CD4-positive, alpha-beta T cell treated with Interferon gamma for 1 hour (primary cell): ENCODE measurements at regions not wholly inside any gene's neighbourhood (a gene's known extent, or its start where the extent isn't known, plus 50 kb on each side); places are given as distances from the start of the nearest gene placed in this dataset.

ENCODE experiments used
- DNase-seq: peaks from one replicate; pipeline ENCODE4 v3.0.0-alpha.2; 2020

GRCh38 chr2:60091894-60092293, 461.6 kb downstream of the BCL11A start:
- DNase-seq = no peak

GRCh38 chr2:60091266-60091665, 462.2 kb downstream of the BCL11A start:
- DNase-seq = no peak

- no peak for DNase-seq
Measured at GRCh38 chr2:60079562-60079961, 473.9 kb downstream of the BCL11A start.

GRCh38 chr2:60075048-60075447, 478.4 kb downstream of the BCL11A start:
- no peak for DNase-seq

DNA sequence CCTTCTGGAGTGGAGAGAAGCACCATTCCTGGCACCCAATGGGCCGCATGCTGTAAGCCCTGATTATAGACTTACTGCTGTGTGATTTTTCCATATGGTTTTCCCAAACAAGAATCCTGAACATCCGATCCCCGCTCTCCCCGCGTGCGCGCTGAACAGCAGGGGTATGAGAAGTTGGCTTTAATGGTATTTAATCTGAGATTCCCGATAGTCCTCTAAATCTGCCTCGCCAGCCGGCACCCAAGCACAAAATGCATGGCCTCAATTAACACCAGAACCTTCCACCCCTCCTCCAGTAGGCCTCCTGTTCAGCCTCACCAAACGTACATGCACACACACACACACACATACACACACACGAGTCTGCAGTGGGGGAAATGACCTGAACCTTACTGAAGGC, 480.3 kb downstream of the BCL11A start:
- DNase-seq = no peak

GRCh38 chr2:60072609-60073008, 480.8 kb downstream of the BCL11A start:
- DNase-seq = no peak

GRCh38 chr2:60071490-60071831, 482.0 kb downstream of the BCL11A start:
- DNase-seq = no peak

DNA sequence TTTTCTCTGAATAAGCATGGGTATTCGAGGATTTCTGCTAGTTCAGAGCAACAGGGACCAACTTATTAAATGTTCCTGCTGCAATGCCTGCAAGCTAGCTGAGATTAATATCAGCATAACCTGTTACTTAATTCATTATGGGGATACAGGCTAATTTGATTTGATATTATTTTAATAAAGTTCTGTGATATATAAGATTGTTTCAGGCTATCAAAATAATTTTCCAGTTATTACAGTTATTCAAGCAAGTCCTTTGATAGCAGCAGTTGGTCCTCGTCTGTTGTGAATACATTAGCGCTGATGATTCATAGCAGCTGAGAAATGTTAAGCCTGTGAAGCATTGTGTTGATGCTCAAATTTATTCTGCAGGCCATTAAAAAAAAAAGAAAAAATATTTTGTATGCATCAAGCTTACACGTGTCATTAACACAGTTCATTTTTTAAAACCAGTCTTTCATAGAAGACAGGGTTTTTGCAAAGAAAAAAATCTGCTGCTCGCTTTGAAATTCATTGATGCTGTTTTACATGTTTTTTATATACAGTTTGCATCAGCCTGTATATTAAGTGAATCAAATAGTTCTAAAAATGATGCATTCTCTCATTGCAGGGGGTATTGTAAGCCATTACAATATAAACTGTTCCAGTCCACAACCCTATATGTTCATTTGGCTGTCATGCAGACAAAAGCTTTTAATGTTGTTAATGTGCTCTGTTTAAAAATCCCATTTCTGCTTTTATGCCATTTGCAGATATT, 482.5 kb downstream of the BCL11A start:
- no peak for DNase-seq

- no peak for DNase-seq
Measured at GRCh38 chr2:60070196-60070595, 483.3 kb downstream of the BCL11A start.

- DNase-seq = no peak
Measured at GRCh38 chr2:60068755-60069154, 484.7 kb downstream of the BCL11A start.

DNA sequence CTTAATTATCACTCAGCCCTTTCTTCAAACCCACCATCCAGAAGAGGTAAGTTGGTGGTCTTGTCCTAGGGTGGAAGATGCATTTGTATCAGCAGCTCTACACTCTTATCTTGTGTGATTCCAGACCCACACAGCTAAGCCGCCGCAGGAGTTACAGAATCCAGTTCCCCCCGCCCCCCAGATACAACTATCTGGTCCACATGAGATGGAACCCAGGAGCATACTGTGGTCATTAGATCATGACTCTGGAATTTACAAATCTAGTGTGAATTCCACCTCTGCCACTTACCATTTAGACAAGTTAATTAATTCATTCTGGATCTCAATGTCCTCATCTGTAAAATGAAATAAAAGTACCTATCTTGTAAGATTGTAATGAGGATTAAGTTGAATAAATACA, 486.4 kb downstream of the BCL11A start:
- DNase-seq = no peak

- DNase-seq = no peak
Measured at GRCh38 chr2:60066096-60066839, 487.2 kb downstream of the BCL11A start.

DNA sequence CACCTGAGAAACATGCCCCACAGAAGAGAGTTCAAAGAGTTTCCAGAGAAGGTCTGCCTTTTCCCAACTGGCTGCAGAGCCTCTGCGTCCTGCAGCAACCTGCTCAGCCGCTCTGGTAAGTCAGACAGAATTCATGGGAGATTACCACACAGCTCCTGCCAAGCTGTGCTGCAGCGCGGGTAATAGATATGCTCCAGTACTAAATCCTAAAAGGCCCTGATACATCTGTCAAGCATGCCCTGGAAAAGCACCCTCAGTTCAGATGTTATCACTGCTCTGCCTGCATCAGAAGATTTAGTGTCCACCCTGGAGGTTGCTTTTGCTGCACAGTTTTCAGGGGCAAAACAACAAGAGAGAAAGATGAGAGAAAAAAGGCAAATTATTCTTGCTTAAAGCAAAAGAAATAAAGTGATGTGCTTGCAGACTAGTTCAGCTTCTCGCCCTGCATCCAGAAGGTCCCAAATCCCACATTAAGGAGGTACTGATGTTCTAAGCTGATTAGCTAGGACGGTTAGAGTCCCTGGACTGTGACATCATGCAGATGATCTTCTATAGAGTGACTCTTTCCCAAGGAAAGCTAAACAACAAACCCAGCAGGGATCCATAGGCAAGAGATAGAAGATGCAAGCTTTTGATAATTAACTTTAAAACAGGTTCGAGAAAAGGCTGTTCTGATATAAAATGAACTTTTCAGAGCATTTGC, 488.6 kb downstream of the BCL11A start:
- no peak for DNase-seq

DNA sequence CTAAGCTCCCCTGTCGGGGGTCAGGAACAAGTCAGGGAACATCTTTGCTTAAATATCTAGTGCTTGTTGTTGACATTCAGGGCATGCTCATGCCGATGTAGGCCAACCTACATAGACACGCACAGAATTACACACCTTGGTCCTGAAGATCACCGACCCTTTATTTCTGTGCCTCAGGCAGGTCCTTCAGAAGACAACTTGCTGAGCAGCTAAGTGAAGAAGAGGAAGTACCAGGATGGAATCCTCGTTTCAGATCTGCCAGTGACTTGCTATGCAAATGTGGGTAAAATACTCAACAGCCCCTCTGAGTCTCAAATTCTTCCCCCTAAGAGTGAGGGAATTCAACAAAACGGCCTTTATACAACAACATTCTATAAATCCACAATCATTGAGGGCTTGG, 494.7 kb downstream of the BCL11A start:
- DNase-seq = no peak

- DNase-seq = no peak
Measured at GRCh38 chr2:60054571-60055340, 498.7 kb downstream of the BCL11A start.

DNA sequence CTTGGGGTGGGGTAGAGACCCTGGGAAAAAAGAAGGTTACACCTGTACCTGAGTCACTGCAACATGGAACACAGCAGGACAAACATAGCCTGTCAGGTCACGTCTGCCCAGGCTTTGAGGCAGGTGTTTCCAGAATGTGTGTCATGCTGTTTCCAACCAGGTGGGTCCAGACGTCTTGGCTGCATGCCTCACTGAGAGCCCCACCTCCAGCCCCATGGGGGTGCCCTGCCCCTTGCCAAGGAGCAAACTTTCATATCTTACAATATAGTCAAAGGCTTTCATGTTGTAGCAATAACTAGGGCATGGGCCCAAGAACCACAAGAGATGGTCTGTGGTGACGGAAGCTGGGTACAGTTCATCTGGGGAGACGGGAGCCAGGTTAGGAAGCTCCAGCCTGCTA, 499.7 kb downstream of the BCL11A start:
- DNase-seq = no peak

DNA sequence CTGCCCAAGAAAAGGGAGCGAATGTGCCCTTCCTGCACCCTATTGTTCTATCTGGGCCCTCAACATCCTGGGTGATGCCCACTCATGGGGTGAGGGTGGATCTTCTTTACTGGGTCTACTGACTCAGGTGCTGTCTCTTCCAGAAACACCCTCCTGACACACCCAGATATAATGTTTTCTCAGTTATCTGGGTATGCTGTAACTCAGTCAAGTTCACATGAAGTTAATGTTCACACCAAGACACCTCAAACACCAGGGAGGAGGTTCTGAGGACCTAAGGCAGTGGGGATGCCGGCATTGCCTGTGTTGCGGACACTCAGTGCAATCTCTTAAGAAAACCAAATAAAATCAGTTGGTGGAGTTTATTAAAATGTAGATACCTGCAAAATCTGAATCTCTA, 500.9 kb downstream of the BCL11A start:
- DNase-seq = no peak

GRCh38 chr2:60051991-60052390, 501.5 kb downstream of the BCL11A start:
- DNase-seq = no peak

GRCh38 chr2:60047944-60048525, 505.4 kb downstream of the BCL11A start:
- DNase-seq = no peak

DNA sequence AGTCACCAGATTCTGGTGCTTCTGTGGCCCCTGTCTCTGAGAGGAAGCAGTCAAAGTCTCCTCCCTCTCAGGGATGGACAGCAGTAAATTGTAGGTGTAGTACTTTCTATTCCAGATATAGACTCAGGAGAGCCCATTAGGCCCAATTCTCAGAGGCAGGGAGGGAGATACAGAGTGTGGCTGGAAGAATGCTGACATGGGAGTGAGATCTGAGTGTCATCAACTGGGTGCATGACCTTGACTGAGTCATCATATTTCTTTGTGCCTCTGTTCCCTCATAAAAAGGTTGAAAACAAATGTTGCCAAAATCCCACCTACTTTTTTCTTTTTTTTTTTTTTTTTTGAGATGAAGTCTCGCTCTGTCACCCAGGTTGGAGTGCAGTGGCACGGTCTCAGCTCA, 506.1 kb downstream of the BCL11A start:
- no peak for DNase-seq

GRCh38 chr2:60046529-60046928, 506.9 kb downstream of the BCL11A start:
- no peak for DNase-seq

- DNase-seq = no peak
Measured at GRCh38 chr2:60045456-60045855, 508.0 kb downstream of the BCL11A start.

DNA sequence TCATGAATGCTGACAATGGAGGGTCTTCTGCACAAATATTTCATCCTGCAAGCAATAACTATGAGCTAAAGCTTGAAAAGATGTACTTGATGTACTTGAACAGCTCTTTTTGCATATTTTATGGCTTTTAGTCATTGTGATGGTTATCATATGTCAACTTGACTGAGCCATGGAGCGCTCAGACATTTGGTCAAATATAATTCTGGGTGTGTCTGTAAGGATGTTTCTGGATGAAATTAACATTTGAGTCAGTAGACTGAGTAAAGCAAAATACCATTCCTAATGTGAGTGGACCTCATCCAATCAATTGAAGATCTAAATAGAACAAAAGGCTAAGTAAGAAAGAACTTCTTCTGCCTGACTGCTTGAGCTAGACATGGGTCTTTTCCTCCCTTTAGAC, 509.0 kb downstream of the BCL11A start:
- no peak for DNase-seq
